Left lobe of liver (tissue), 2 donors: ENCODE measurements at regions not wholly inside any gene's neighbourhood (a gene's known extent, or its start where the extent isn't known, plus 50 kb on each side); places are given as distances from the start of the nearest gene placed in this dataset.
A peak's percentile ranks its signal among the peaks of the same experiment; 100 is the strongest.

ENCODE experiments used
- ATAC-seq: fragments of 200-7000 bp; cut with Tn5 transposase; one replicate; pipeline ENCODE4 v1.9.1; 2020; ENCODE audit warnings: mild to moderate bottlenecking, moderate library complexity
- DNase-seq: peaks from one replicate; pipeline ENCODE4 v3.0.0-alpha.2; 2020; ENCODE audit warnings: low spot score
- donor health status: DM: no; HTN: no; CAD: no; lungs with moderate emphysema.
- donor health status: DM: no; HTN: yes; CAD: no.

GRCh38 chr6:1544603-1545002, 65.1 kb upstream of the FOXC1 start:
- DNase-seq (no peak), ATAC-seq (no peak)

DNA sequence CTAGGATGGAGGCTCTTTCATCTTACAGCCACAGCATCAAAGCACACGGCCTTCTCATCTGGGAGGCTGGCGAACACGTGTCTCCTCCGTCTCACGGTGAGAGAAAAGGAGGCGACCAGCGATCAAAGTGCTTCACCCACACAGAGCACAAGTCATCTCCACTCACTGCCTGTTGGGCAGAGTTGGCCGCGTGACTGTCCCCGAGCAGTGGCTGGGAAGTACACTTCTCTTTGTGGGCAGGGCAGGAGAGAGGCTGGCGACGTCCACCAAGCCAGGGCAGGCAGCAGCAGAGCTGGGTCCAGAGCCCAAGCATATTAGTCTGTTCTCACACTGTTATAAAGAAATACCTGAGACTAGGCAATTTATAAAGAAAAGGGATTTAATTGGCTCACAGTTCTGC, 64.1 kb upstream of the FOXC1 start:
- ATAC-seq (no peak), DNase-seq (no peak)

GRCh38 chr6:1547785-1548184, 61.9 kb upstream of the FOXC1 start:
- DNase-seq (no peak), ATAC-seq (no peak)

GRCh38 chr6:1551249-1551648, 58.5 kb upstream of the FOXC1 start:
- no peak for DNase-seq
- ATAC-seq: no peak

GRCh38 chr6:1552296-1552761, 57.4 kb upstream of the FOXC1 start:
- ATAC-seq (peak; percentile 91), DNase-seq (peak; percentile 66)

DNA sequence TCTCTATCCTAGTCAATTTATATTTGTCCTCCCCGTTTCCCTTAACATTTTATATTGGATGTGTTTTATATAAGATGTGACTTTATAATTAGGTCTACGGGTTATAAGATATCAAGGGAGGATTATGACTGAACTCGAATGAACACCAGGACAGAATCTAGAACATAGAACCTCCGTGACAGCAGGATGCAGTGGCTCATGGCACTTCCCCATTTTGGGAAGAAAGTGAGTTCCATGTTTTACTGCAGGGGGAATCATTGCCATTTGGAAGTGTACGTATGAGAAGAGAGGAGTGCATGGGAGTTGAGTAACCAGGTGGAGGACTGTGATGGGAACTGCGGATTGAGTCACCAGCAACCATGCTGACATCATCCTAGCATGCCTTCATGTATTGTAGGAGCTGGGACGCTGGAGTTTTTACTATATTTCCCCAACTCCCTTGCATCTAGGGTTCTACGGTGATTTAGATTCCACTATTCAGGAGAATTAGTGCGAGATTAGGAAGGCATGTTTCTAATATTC, 56.1 kb upstream of the FOXC1 start:
- DNase-seq (no peak), ATAC-seq (no peak)

- DNase-seq (no peak), ATAC-seq (no peak)
Observed at GRCh38 chr6:1554141-1554475, 55.6 kb upstream of the FOXC1 start.

DNA sequence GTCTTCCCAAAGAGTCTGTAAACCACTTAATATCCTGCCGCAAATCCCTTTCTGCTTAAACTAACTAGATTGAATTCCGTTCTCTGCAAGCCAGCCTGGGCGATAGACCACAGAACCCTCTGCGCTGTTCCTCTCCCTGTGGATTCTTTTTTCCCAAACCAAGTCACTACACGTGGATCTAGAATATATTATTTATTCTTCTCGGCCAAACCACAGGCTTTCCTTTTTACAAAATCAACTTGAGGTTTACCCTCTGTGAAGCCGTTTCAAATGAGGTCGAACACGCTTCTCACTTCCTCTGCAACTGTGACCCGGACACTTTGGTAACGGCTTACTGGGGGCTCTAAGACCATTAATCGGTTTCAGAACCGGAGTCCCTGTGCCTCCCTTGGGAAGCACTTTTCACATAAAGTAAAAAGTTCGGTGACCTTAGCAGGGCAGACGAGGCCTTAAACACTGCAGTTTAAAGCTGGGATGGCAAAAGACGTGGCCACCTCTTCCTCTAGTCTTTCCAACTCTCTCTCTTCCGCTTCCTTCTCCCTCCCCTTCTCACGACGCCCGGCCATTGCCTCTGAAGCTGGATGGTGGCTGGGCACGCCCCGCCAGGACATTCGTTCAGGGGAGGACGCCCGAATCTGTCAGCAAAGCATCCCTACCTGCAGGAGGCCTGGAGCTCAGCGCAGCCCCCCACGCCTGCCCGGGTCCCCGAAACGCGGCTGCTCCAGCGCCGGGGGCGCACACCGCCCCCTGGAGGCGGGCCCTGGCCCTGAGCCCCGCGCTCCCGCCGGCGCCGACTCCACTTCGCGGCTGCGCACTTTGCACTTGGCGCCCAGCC, 55.0 kb upstream of the FOXC1 start:
- ATAC-seq: peak; percentile 78
- DNase-seq: peak; percentile 82

DNA sequence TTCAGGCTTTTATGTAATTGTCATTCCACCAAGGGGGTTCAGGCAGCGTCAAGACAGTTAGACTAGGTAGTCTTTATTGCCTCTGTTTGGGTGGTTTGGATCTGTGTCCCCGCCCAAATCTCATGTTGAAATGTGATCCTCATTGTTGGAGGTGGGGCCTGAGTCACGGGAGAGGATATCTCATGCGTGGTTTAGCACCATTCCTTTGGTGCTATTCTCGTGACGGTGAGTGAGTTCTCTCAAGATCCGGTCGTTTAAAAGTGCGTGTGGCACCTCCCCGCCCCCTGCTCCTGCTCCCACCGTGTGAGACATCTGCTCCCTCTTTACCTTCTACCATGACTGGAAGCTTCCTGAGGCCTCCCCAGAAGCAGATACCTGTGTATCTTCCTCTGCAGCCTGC, 51.3 kb upstream of the FOXC1 start:
- no peak for DNase-seq

More for the DNA sequence above, 51.3 kb upstream of the FOXC1 start:
- no peak for ATAC-seq
